A673 (cell line): ENCODE measurements at regions not wholly inside any gene's neighbourhood (a gene's known extent, or its start where the extent isn't known, plus 50 kb on each side); places are given as distances from the start of the nearest gene placed in this dataset.

Experiments used
- EZH2 ChIP-seq: fragments of 200-600 bp; sonication (generic); IDR thresholded peaks from 2 replicates; pipeline ENCODE4 v1.6.1; 2017; ENCODE audit warnings: borderline replicate concordance, low read depth, mild to moderate bottlenecking, mixed read lengths, antibody characterized with exemption, low read length; ENCODE audit not compliant: poor library complexity, severe bottlenecking
- TF ChIP-seq, protein P1 (sequence below): fragments of 300-800, 200-600 bp; sonication (generic); conservative IDR thresholded peaks from 2 replicates; pipeline ENCODE4 v1.5.1; 2017; ENCODE audit warnings: low read depth, mild to moderate bottlenecking, antibody characterized with exemption, low read length, moderate library complexity, mixed read lengths

DNA sequence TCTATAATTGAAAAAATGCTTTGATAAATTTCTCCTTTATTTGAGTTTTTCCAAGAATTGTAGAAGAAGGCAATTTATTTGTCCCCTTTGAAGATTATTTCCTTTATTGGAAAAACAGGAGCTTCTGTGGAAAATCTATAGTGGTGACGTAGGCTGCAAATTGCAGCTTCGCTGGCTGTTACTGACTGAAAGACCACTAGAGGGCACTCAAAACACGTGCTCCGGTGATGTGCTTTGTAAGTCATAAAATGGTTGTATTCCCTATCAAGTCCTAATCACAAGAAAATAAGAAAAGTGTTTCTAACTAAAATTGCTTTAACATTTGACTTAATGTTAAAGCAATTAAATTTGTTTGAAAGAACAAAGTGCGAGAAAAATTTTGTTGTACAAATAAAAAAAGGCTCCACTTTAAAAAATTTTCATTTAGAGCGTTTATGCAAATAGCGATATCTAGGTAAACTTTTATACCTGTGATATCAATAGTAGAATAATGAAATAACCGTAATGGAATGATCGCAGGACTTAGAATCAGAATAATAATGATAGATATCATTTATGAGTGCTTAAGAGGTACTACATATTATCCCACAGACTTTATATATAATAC, 638.2 kb upstream of the SPRY2 start:
- TF ChIP-seq, protein P1, sequence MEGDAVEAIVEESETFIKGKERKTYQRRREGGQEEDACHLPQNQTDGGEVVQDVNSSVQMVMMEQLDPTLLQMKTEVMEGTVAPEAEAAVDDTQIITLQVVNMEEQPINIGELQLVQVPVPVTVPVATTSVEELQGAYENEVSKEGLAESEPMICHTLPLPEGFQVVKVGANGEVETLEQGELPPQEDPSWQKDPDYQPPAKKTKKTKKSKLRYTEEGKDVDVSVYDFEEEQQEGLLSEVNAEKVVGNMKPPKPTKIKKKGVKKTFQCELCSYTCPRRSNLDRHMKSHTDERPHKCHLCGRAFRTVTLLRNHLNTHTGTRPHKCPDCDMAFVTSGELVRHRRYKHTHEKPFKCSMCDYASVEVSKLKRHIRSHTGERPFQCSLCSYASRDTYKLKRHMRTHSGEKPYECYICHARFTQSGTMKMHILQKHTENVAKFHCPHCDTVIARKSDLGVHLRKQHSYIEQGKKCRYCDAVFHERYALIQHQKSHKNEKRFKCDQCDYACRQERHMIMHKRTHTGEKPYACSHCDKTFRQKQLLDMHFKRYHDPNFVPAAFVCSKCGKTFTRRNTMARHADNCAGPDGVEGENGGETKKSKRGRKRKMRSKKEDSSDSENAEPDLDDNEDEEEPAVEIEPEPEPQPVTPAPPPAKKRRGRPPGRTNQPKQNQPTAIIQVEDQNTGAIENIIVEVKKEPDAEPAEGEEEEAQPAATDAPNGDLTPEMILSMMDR = peak; percentile 88
- no peak for TF ChIP-seq EZH2
